GM20000 (cell line): ENCODE measurements at regions not wholly inside any gene's neighbourhood (a gene's known extent, or its start where the extent isn't known, plus 50 kb on each side); places are given as distances from the start of the nearest gene placed in this dataset.

ENCODE experiments used
- DNase-seq: peaks from one replicate; pipeline ENCODE4 v3.0.0; 2012; ENCODE audit warnings: low spot score
- TF ChIP-seq, protein P1 (sequence below): IDR thresholded peaks from 2 replicates; pipeline ENCODE4 v1.5.1; 2012; ENCODE audit warnings: mild to moderate bottlenecking, control low read depth; ENCODE audit errors: extremely low read depth, missing control alignments

DNA sequence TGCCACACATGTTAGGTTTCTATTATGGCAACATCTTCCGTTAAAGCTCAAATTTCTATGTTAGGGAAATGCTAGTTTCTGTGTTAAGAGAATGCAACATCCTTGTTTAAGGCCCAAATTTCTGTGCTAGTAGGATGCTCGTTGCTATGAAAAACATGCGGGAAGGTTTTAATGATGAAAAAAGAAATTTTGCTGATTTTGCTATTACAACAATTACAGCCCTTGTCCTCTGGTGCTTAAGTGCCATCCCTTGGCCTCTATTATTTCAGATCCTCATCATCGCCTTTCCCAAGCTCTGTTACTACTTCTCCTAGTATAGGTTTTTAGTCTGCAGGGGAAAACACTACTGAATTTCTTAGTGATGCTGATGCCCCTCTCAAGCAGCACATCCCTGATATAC lies 412.6 kb upstream of the NDST3 start:
- no peak for DNase-seq

GRCh38 chr4:117623326-117623725 lies 411.0 kb upstream of the NDST3 start:
- TF ChIP-seq, protein P1, sequence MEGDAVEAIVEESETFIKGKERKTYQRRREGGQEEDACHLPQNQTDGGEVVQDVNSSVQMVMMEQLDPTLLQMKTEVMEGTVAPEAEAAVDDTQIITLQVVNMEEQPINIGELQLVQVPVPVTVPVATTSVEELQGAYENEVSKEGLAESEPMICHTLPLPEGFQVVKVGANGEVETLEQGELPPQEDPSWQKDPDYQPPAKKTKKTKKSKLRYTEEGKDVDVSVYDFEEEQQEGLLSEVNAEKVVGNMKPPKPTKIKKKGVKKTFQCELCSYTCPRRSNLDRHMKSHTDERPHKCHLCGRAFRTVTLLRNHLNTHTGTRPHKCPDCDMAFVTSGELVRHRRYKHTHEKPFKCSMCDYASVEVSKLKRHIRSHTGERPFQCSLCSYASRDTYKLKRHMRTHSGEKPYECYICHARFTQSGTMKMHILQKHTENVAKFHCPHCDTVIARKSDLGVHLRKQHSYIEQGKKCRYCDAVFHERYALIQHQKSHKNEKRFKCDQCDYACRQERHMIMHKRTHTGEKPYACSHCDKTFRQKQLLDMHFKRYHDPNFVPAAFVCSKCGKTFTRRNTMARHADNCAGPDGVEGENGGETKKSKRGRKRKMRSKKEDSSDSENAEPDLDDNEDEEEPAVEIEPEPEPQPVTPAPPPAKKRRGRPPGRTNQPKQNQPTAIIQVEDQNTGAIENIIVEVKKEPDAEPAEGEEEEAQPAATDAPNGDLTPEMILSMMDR, result no peak
- DNase-seq, result no peak

More for the DNA sequence above, 412.6 kb upstream of the NDST3 start:
- TF ChIP-seq, protein P1, result no peak

DNA sequence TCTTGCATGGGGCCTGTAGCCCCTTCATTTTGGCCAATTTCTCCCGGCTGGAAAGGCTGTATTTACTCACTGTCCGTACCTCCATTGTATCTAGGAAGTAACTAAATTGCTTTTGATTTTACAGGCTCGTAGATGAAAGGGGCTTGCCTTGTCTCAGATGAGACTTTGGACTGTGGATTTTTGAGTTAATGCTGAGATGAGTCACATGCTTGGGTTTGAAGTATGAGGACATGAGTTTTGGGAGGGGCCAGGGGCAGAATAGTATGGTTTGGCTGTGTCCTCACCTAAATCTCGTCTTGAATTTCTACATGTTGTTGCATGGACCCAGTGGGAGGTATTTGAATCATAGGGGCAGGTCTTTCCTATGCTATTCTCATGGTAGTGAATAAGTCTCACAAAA lies 407.6 kb upstream of the NDST3 start:
- DNase-seq, result no peak
- TF ChIP-seq, protein P1, result no peak

DNA sequence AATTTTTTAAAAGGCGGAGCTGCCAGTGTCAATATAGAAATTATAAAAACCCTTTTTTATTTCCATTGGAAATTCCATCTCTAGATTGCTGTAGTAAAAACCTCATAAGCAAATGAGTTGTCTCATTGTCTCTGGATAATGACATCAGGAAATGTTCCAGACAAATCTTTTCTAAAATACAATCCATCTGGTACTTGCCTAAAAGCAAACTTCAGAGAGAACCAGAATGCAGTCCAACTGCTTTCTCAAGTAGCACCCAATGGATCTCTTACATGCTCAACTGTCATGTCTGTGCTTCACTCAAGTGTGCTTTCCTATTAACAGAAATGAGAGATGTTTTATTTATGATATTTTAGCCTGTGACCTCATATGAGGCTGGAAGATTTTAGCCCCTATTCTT lies 399.6 kb upstream of the NDST3 start:
- DNase-seq, result no peak
- TF ChIP-seq, protein P1, result no peak

DNA sequence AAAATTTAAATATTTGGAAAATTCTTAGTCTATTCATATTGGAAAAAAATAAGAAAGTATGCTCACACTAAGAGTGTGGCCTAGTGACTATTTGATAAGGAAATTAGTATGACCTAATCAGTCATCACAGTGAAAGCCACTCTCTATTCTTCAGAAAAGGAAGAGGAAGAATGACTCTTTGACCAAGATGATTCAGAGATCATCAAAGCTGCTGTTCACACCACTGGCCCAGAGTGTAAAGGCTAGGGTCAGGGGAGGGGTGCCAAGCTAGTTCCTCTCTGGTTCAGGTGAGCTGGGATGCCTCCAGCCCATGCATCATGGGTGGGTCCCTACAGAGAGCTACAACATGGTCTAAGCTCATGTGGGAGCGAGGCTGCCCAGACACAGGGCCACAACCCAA lies 396.9 kb upstream of the NDST3 start:
- no peak for DNase-seq
- TF ChIP-seq, protein P1, result no peak

DNA sequence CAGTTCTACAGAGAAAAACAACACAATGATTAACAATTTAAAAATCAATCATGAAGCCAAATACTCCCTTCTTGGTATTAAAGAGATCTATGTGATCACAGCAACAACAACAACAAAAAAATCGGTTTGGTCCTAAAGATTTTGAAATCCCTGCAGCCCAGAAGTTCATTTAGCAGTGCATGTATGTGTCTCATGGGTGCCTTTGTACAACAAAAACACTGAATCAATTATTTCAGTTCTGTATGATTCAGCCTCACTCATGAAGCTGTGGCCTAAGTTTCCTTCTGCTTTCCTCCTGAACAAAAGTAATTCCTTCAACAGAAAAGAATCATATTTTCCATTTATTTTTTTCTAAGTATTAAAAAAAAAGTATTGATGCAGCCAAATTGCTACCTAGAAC lies 393.4 kb upstream of the NDST3 start:
- TF ChIP-seq, protein P1, result no peak
- no peak for DNase-seq

DNA sequence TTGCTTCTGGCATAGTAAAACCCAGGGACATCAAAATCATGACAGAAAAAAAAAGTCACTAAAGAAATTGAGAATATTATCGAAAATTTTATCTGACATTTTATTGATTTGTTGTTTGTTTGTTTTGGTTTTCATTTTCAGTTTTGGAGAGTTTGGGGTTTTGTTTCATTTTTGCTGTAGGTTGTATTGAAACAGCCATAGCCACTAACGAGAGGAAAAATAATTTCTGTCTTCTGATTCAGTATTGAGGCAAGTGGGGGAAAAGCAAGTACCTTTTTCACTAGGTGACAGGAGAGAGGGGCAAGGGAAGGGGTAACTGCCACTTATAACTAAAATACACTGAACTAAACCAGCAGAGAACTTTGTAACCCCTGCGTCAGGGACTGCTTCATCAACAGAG lies 392.8 kb upstream of the NDST3 start:
- TF ChIP-seq, protein P1, result no peak
- DNase-seq, result no peak
